ENCODE measurements at regions not wholly inside any gene's neighbourhood (a gene's known extent, or its start where the extent isn't known, plus 50 kb on each side); places are given as distances from the start of the nearest gene placed in this dataset.

DNA sequence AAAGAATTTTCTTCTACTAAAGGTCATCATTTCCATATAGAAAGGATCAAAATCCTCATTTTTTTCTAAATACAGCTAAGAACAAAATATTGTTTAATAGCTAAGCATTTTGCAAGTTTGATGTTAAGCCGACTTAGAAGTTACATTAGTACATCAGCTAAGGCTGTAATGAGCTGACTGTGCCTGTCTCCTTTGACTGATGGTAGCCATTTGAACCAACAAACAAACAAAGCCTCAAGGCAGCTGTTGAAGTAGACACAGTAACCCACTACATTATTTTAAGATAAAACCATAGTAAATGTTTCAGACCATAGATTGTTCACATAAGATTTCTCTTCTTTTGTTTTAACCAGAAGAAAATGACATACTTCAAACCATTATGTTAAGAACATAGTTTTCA is 210.9 kb upstream of the VSTM2A start:
- CTCF ChIA-PET, result interaction anchor here (1.5 kb wide), 1 partner anchor 39 kb away, joined by 3 read pairs; no protein-coding TSS in a partner anchor
- DNase-seq (ENCODE audit: low spot score), result no peak
- no peak overlapping the region for H3K27ac Mint-ChIP-seq

GRCh38 chr7:54332301-54332700 is 209.9 kb upstream of the VSTM2A start:
- no peaks in the 10 kb centered on the region for H3K36me3 Mint-ChIP-seq
- no peak overlapping the region for H3K27ac Mint-ChIP-seq
- ChIA-PET POLR2A (no interaction called here), CTCF (no interaction called here)
- peaks cover 5% of the 10 kb centered on the region for H3K27me3 Mint-ChIP-seq (ENCODE audit: low read depth)
- TF ChIP-seq, protein P1, sequence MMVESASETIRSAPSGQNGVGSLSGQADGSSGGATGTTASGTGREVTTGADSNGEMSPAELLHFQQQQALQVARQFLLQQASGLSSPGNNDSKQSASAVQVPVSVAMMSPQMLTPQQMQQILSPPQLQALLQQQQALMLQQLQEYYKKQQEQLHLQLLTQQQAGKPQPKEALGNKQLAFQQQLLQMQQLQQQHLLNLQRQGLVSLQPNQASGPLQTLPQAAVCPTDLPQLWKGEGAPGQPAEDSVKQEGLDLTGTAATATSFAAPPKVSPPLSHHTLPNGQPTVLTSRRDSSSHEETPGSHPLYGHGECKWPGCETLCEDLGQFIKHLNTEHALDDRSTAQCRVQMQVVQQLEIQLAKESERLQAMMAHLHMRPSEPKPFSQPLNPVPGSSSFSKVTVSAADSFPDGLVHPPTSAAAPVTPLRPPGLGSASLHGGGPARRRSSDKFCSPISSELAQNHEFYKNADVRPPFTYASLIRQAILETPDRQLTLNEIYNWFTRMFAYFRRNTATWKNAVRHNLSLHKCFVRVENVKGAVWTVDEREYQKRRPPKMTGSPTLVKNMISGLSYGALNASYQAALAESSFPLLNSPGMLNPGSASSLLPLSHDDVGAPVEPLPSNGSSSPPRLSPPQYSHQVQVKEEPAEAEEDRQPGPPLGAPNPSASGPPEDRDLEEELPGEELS (CRISPR knock-in tag; IDR thresholded peaks at IDR 0.05), result no peak
- no peak for TF ChIP-seq NR2C2 (CRISPR knock-in tag; IDR thresholded peaks at IDR 0.05)
- no peak for TF ChIP-seq CREB1 (CRISPR knock-in tag; IDR thresholded peaks at IDR 0.05)
- TF ChIP-seq ATF3 (CRISPR knock-in tag; conservative IDR thresholded peaks at IDR 0.05), result no peak
- TF ChIP-seq ZNF512 (CRISPR knock-in tag; IDR thresholded peaks at IDR 0.05; ENCODE audit: borderline replicate concordance), result no peak
- TF ChIP-seq ZSCAN18 (CRISPR knock-in tag; IDR thresholded peaks at IDR 0.05), result no peak
- no peak for TF ChIP-seq SMAD3 (CRISPR knock-in tag; IDR thresholded peaks at IDR 0.05; ENCODE audit: borderline replicate concordance)
- DNase-seq (ENCODE audit: low spot score), result no peak
- H3K4me3 Mint-ChIP-seq, result no peak overlapping the region
- no peaks in the 10 kb centered on the region for H3K9me3 Mint-ChIP-seq
- ATAC-seq, result no peak
- peaks cover 27% of the 10 kb centered on the region for H3K4me1 Mint-ChIP-seq

More for the DNA sequence above, 210.9 kb upstream of the VSTM2A start:
- no peak for ATAC-seq
- TF ChIP-seq CREB1 (CRISPR knock-in tag; IDR thresholded peaks at IDR 0.05) (no peak), FOXP1 (CRISPR knock-in tag; IDR thresholded peaks at IDR 0.05; ENCODE audit: borderline replicate concordance) (no peak), STAT6 (CRISPR knock-in tag; conservative IDR thresholded peaks at IDR 0.05; ENCODE audit: low read depth) (no peak), AR (CRISPR knock-in tag; IDR thresholded peaks at IDR 0.05) (no peak), CREM (CRISPR knock-in tag; IDR thresholded peaks at IDR 0.05) (no peak), NR1H2 (CRISPR knock-in tag; IDR thresholded peaks at IDR 0.05) (no peak), SP1 (CRISPR knock-in tag; conservative IDR thresholded peaks at IDR 0.05) (no peak)
- TF ChIP-seq, protein P2, sequence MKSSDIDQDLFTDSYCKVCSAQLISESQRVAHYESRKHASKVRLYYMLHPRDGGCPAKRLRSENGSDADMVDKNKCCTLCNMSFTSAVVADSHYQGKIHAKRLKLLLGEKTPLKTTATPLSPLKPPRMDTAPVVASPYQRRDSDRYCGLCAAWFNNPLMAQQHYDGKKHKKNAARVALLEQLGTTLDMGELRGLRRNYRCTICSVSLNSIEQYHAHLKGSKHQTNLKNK (CRISPR knock-in tag; IDR thresholded peaks at IDR 0.05), result no peak
- H3K4me1 Mint-ChIP-seq, result peaks cover 27% of the 10 kb centered on the region
- peaks cover 5% of the 10 kb centered on the region for H3K27me3 Mint-ChIP-seq (ENCODE audit: low read depth)
- no peak overlapping the region for H3K4me3 Mint-ChIP-seq
- H3K36me3 Mint-ChIP-seq, result no peaks in the 10 kb centered on the region
- H3K9me3 Mint-ChIP-seq, result no peaks in the 10 kb centered on the region
- POLR2A ChIA-PET, result no interaction called here

All from WTC11 (cell line).